Osteocyte (in vitro differentiated cells): ENCODE measurements at regions not wholly inside any gene's neighbourhood (a gene's known extent, or its start where the extent isn't known, plus 50 kb on each side); places are given as distances from the start of the nearest gene placed in this dataset.

ENCODE experiments used
- DNase-seq: peaks from one replicate; pipeline ENCODE4 v3.0.0; 2021; ENCODE audit warnings: mixed read lengths; ENCODE audit not compliant: unreplicated experiment; ENCODE audit errors: extremely low spot score
- H3K27ac Mint-ChIP-seq: one replicate; pipeline ENCODE4 v1.8.0; 2021; ENCODE audit warnings: mild to moderate bottlenecking, mixed read lengths; ENCODE audit not compliant: unreplicated experiment
- H3K27me3 Mint-ChIP-seq: one replicate; pipeline ENCODE4 v1.8.0; 2021; ENCODE audit warnings: mixed read lengths; ENCODE audit not compliant: unreplicated experiment
- H3K36me3 Mint-ChIP-seq: one replicate; pipeline ENCODE4 v1.8.0; 2021; ENCODE audit warnings: mixed read lengths; ENCODE audit not compliant: unreplicated experiment
- H3K4me1 Mint-ChIP-seq: one replicate; pipeline ENCODE4 v1.8.0; 2021; ENCODE audit warnings: mixed read lengths; ENCODE audit not compliant: unreplicated experiment
- H3K4me3 Mint-ChIP-seq: one replicate; pipeline ENCODE4 v1.8.0; 2021; ENCODE audit warnings: mild to moderate bottlenecking, moderate library complexity, mixed read lengths; ENCODE audit not compliant: unreplicated experiment
- H3K9me3 Mint-ChIP-seq: one replicate; pipeline ENCODE4 v1.8.0; 2021; ENCODE audit warnings: mixed read lengths; ENCODE audit not compliant: unreplicated experiment
- TF ChIP-seq, protein P1 (sequence below): fragments of 200-600 bp; sonication (generic); IDR thresholded peaks from 2 replicates; pipeline ENCODE4 v1.5.0; 2021; ENCODE audit warnings: antibody characterized with exemption, mild to moderate bottlenecking, moderate library complexity

DNA sequence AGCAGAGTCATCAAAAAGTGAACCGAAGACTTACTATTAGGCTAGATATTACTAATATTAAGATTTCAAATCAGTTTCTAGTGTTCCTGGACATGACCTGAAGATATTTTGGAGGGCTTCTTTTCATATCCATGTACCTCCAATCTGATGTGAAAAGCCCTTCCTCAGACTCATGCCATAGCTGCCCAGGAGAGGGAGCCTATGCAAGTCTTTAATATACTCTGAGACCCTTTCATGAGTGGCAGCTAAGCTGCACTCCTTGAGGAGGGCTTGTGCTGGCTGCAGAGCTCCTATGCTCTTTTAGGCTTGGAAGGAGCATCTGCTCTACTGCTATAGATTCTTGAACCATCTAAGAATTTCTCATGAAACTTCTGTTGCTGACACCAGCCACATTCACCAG, 715.3 kb downstream of the OLFM4 start:
- H3K4me3 Mint-ChIP-seq: no peak overlapping the region
- H3K9me3 Mint-ChIP-seq: peaks cover 13% of the 10 kb centered on the region
- no peaks in the 10 kb centered on the region for H3K36me3 Mint-ChIP-seq
- TF ChIP-seq, protein P1, sequence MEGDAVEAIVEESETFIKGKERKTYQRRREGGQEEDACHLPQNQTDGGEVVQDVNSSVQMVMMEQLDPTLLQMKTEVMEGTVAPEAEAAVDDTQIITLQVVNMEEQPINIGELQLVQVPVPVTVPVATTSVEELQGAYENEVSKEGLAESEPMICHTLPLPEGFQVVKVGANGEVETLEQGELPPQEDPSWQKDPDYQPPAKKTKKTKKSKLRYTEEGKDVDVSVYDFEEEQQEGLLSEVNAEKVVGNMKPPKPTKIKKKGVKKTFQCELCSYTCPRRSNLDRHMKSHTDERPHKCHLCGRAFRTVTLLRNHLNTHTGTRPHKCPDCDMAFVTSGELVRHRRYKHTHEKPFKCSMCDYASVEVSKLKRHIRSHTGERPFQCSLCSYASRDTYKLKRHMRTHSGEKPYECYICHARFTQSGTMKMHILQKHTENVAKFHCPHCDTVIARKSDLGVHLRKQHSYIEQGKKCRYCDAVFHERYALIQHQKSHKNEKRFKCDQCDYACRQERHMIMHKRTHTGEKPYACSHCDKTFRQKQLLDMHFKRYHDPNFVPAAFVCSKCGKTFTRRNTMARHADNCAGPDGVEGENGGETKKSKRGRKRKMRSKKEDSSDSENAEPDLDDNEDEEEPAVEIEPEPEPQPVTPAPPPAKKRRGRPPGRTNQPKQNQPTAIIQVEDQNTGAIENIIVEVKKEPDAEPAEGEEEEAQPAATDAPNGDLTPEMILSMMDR: no peak
- no peaks in the 10 kb centered on the region for H3K4me1 Mint-ChIP-seq
- H3K27me3 Mint-ChIP-seq: no peaks in the 10 kb centered on the region
- no peak for DNase-seq
- no peak overlapping the region for H3K27ac Mint-ChIP-seq

DNA sequence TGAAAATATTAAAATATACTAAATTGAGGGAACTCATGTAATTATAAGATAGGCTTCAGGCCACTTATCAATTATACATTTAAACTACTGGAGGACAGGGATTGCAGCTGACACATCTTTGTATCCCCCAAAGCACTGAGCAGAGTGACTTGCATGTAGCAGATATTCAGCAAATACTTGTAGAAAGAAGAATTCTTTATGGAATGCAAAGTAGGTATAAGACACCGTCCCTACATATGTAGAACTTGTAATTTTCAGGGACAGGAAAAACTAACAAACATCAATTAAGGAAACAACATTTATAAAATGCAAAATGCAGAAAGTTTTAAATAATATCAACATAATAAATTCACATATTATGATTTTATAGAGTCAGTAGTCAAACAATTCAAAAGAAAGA, 719.2 kb downstream of the OLFM4 start:
- Mint-ChIP-seq H3K27me3 (no peaks in the 10 kb centered on the region), H3K4me3 (no peak overlapping the region), H3K4me1 (no peaks in the 10 kb centered on the region), H3K9me3 (peaks cover 21% of the 10 kb centered on the region), H3K27ac (no peak overlapping the region), H3K36me3 (no peaks in the 10 kb centered on the region)
- TF ChIP-seq, protein P1: no peak
- no peak for DNase-seq

DNA sequence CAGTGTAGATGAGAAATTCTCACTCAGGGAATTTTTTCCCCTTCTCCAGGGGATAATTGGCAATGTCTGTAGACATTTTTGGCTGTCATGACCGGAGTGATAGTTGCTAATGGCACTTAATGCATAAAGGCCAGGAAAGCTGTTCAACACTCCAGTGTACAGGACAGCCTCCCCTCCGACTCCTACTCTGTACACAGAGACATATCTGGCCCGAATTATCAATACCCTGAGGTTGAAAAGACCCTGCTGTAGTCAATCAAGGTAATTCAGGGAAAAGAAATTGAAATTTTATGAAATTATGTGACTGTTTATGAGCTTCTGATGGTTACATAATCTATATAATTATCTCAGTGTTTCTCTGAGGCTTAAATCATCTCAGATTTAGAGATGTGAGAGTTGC, 720.7 kb downstream of the OLFM4 start:
- Mint-ChIP-seq H3K27me3 (no peaks in the 10 kb centered on the region), H3K9me3 (peaks cover 13% of the 10 kb centered on the region), H3K4me3 (no peak overlapping the region), H3K27ac (no peak overlapping the region), H3K36me3 (no peaks in the 10 kb centered on the region), H3K4me1 (no peaks in the 10 kb centered on the region)
- DNase-seq: no peak
- TF ChIP-seq, protein P1: no peak

- H3K27me3 Mint-ChIP-seq: no peaks in the 10 kb centered on the region
- TF ChIP-seq, protein P1: no peak
- H3K36me3 Mint-ChIP-seq: no peaks in the 10 kb centered on the region
- H3K27ac Mint-ChIP-seq: no peak overlapping the region
- no peak overlapping the region for H3K4me3 Mint-ChIP-seq
- peaks cover 35% of the 10 kb centered on the region for H3K9me3 Mint-ChIP-seq
- DNase-seq: no peak
- no peaks in the 10 kb centered on the region for H3K4me1 Mint-ChIP-seq
Measured at GRCh38 chr13:53759016-53759415, 730.4 kb downstream of the OLFM4 start.

- Mint-ChIP-seq H3K27me3 (peaks cover 3% of the 10 kb centered on the region), H3K27ac (no peak overlapping the region), H3K4me1 (no peaks in the 10 kb centered on the region), H3K9me3 (peaks cover 3% of the 10 kb centered on the region), H3K4me3 (no peak overlapping the region), H3K36me3 (no peaks in the 10 kb centered on the region)
- no peak for DNase-seq
- TF ChIP-seq, protein P1: no peak
Measured at GRCh38 chr13:53775807-53776206, 747.2 kb downstream of the OLFM4 start.
